GM12878 (cell line): ENCODE measurements at regions not wholly inside any gene's neighbourhood (a gene's known extent, or its start where the extent isn't known, plus 50 kb on each side); places are given as distances from the start of the nearest gene placed in this dataset.

Experiments used
- ATAC-seq: fragments of 200-7000 bp; cut with Tn5 transposase; 3 replicates; pipeline ENCODE4 v1.9.1; 2020; ENCODE audit warnings: mild to moderate bottlenecking, moderate library complexity
- BruUV-seq: library from RNA; stranded (reverse); fragments of 400-500 nt; replicated peaks from 2 replicates; lab custom pipeline; 2021; lab: Mats Ljungman, UMichigan
- CTCF ChIA-PET: fragments of 300-600 bp; sonication (Branson Sonifier 250); formaldehyde crosslinking; extraction: SDS; loops from one replicate; lab custom pipeline; 2021; ENCODE audit warnings: inconsistent platforms; lab: Yijun Ruan, JAX
- POLR2A ChIA-PET: fragments of 350-600 bp; formaldehyde crosslinking; extraction: SDS; loops from one replicate; lab custom pipeline; 2021; ENCODE audit warnings: inconsistent platforms; lab: Charles Lee
- RAD21 ChIA-PET: fragments of 300-600 bp; sonication (Branson Sonifier 250); formaldehyde crosslinking; loops from one replicate; lab custom pipeline; 2023; ENCODE audit warnings: antibody characterized with exemption; ENCODE audit not compliant: unreplicated experiment; lab: Charles Lee
- SMC1A ChIA-PET: fragments of 300-600 bp; sonication (Branson Sonifier 250); formaldehyde crosslinking; loops from one replicate; lab custom pipeline; 2023; ENCODE audit not compliant: unreplicated experiment, uncharacterized antibody; lab: Charles Lee
- DNase-seq: peaks from one replicate; pipeline ENCODE4 v3.0.0-alpha.2; 2011; ENCODE audit warnings: low read depth, low spot score
- FAIRE-seq: peaks from 3 replicates; lab custom pipeline; 2011; peaks lifted over from hg19 to GRCh38; lab: Jason Lieb, UNC
- H2AFZ ChIP-seq: 2 replicates; pipeline ENCODE4 v1.6.0; 2011; ENCODE audit warnings: low read depth, low read length, control low read depth; ENCODE audit not compliant: control insufficient read depth
- H3K27ac ChIP-seq: 2 replicates; pipeline ENCODE4 v1.5.1; 2011; ENCODE audit warnings: control low read depth; ENCODE audit not compliant: control insufficient read depth, insufficient read depth
- H3K27me3 ChIP-seq, 2 experiments: replicated peaks in 1 of 2; 2 replicates each; pipeline versions ENCODE4 v1.6.0 to v1.6.1; 2011; ENCODE audit warnings: low read length in 1 of 2; ENCODE audit not compliant: control insufficient read depth in 2 of 2, insufficient read depth in 2 of 2
- H3K36me3 ChIP-seq, 2 experiments: 2 replicates each; pipeline ENCODE4 v1.5.1; 2011; ENCODE audit warnings: low read length in 1 of 2; ENCODE audit not compliant: control insufficient read depth in 2 of 2, insufficient read depth in 2 of 2
- H3K4me1 ChIP-seq: 2 replicates; pipeline ENCODE4 v1.6.1; 2011; ENCODE audit warnings: mild to moderate bottlenecking, low read length, moderate library complexity, mixed read lengths; ENCODE audit not compliant: control insufficient read depth, insufficient read depth
- H3K4me2 ChIP-seq: 2 replicates; pipeline ENCODE4 v1.6.0; 2011; ENCODE audit warnings: control low read depth; ENCODE audit not compliant: control insufficient read depth, insufficient read depth
- H3K4me3 ChIP-seq: fragments of 200-600 bp; sonication (generic); 2 replicates; pipeline ENCODE4 v1.5.1; 2016
- H3K79me2 ChIP-seq: 2 replicates; pipeline ENCODE4 v1.6.0; 2011; ENCODE audit warnings: low read length; ENCODE audit not compliant: control insufficient read depth, insufficient read depth
- H3K9ac ChIP-seq: 2 replicates; pipeline ENCODE4 v1.8.0; 2011; ENCODE audit warnings: low read length, control low read depth, mixed read lengths; ENCODE audit not compliant: control insufficient read depth, insufficient read depth
- H3K9me3 ChIP-seq: replicated peaks from 3 replicates; pipeline ENCODE4 v1.5.1; 2011; ENCODE audit warnings: mild to moderate bottlenecking, low read length; ENCODE audit not compliant: control insufficient read depth, insufficient read depth
- H4K20me1 ChIP-seq: 2 replicates; pipeline ENCODE4 v1.6.0; 2011; ENCODE audit not compliant: control insufficient read depth, insufficient read depth
- CBFB ChIP-seq: IDR thresholded peaks from 2 replicates; pipeline ENCODE4 v1.6.1; 2016; ENCODE audit warnings: antibody characterized with exemption, low read depth
- CTCF ChIP-seq, 3 experiments: IDR thresholded peaks in 2 of 3; conservative IDR thresholded peaks in 1 of 3; 2 replicates each; pipeline ENCODE4 v1.5.1; 2011; ENCODE audit warnings: low read depth in 3 of 3, low read length in 3 of 3, mild to moderate bottlenecking in 3 of 3, control low read depth in 2 of 3, moderate library complexity in 2 of 3, inconsistent platforms in 1 of 3, mixed read lengths in 1 of 3; ENCODE audit not compliant: control insufficient read depth in 2 of 3, insufficient read depth in 1 of 3; ENCODE audit errors: extremely low read depth in 1 of 3
- E2F8 ChIP-seq: fragments of 450-650 bp; IDR thresholded peaks from 2 replicates; pipeline ENCODE4 v1.6.1; 2018; ENCODE audit warnings: mild to moderate bottlenecking, low read depth, moderate library complexity; ENCODE audit not compliant: partially characterized antibody
- FOXM1 ChIP-seq: IDR thresholded peaks from 2 replicates; pipeline ENCODE4 v1.6.1; 2012; ENCODE audit warnings: low read depth, mild to moderate bottlenecking, inconsistent platforms, low read length, moderate library complexity
- RBBP5 ChIP-seq: fragments of 200-600 bp; sonication (generic); conservative IDR thresholded peaks from 2 replicates; pipeline ENCODE4 v1.6.1; 2016
- SIX5 ChIP-seq: IDR thresholded peaks from 2 replicates; pipeline ENCODE4 v1.6.1; 2011; ENCODE audit warnings: mild to moderate bottlenecking, low read depth, low read length, moderate library complexity; ENCODE audit not compliant: severe bottlenecking
- USF2 ChIP-seq: IDR thresholded peaks from 2 replicates; pipeline ENCODE4 v1.6.1; 2011; ENCODE audit warnings: low read depth, low read length, improper control_type of control experiment, borderline replicate concordance
- ZNF207 ChIP-seq: fragments of 450-650 bp; IDR thresholded peaks from 2 replicates; pipeline ENCODE4 v1.6.1; 2014; ENCODE audit warnings: antibody characterized with exemption, mild to moderate bottlenecking, borderline replicate concordance
- WGBS: methylation state at CpG from one replicate; pipeline ENCODE4 v1.1.6; 2016; ENCODE audit warnings: low lambda C conversion rate; ENCODE audit not compliant: insufficient replicate concordance, insufficient coverage; ENCODE audit errors: missing lambda C conversion rate; 5-methylcytosine and 5-hydroxymethylcytosine counted together
- in situ Hi-C: fragments of 300-500 bp; cut with MboI; formaldehyde crosslinking; loops from 9 replicates; pipeline ENCODE4 v1.14.3; 2018; ENCODE audit warnings: mixed read lengths
- intact Hi-C: fragments of 100-400 bp; cut with micrococcal nuclease; formaldehyde crosslinking; loops from one replicate; pipeline ENCODE4 v1.14.2; 2022; ENCODE audit not compliant: unreplicated experiment

- no peak for TF ChIP-seq SIX5
- no peak for TF ChIP-seq RBBP5
- TF ChIP-seq CTCF (IDR thresholded peaks at IDR 0.05 in 2 of 3, conservative IDR thresholded peaks at IDR 0.05 in 1 of 3; ENCODE audit: control insufficient read depth in 2 of 3, extremely low read depth in 1 of 3, insufficient read depth in 1 of 3, low read depth in 3 of 3, low read length in 3 of 3) = no peak
Observed at GRCh38 chr20:51979226-51979625, 176.9 kb upstream of the SALL4 start (continued).

- Histone ChIP-seq H3K27me3 (no peaks in the 10 kb centered on the region), H3K27ac (no peak overlapping the region), H2AFZ (no peak overlapping the region), H3K36me3 (no peaks in the 10 kb centered on the region), H3K4me3 (no peak overlapping the region), H3K9me3 (peaks cover 4% of the 10 kb centered on the region; the same call in 1 of the 3 replicates), H3K79me2 (no peaks in the 10 kb centered on the region), H3K9ac (no peak overlapping the region), H3K4me2 (no peak overlapping the region), H3K4me1 (no peaks in the 10 kb centered on the region), H4K20me1 (no peaks in the 10 kb centered on the region)
- FAIRE-seq (no peak), DNase-seq (no peak), ATAC-seq (no peak)
- ChIA-PET CTCF (no interaction called here), POLR2A (no interaction called here), RAD21 (no interaction called here), SMC1A (no interaction called here)
- TF ChIP-seq ZNF207 (no peak), FOXM1 (no peak), USF2 (no peak), CBFB (no peak), E2F8 (no peak)
- no TSS peak for BruUV-seq
- 9% methylated on average over 7 of the region's 7 CpGs for WGBS
- intact Hi-C loops (no loop called here), in situ Hi-C loops (no loop called here)
Observed at GRCh38 chr20:51978070-51978501, 175.8 kb upstream of the SALL4 start.
